ENCODE measurements at regions not wholly inside any gene's neighbourhood (a gene's known extent, or its start where the extent isn't known, plus 50 kb on each side); places are given as distances from the start of the nearest gene placed in this dataset.

DNA sequence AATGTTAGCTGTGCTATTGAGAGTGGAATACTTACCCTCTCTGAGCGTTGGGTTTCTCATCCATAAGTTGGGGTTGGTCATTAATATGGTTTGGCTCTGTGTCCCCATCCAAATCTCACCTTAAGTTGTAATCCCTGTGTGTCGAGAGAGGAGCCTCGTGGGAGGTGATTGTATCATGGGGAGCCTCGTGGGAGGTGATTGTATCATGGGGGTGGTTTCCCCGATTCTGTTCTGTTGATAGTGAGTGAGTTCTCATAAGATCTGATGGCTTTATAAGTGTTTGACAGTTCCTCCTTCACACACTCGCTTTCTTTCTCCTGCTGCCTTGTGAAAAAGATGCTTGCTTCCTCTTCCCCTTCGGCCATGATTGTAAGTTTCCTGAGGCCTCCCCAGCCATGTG lies 391.1 kb downstream of the FAM133A start:
- no peaks in the 10 kb centered on the region for H4K20me1 ChIP-seq (ENCODE audit: insufficient read depth, low read length)
- no peaks in the 10 kb centered on the region for H3K9me3 Mint-ChIP-seq
- no peak for DNase-seq
- WGBS (ENCODE audit: insufficient coverage): no CpG with 5 or more reads among the region's 7 CpGs
- H3K4me3 Mint-ChIP-seq: no peak overlapping the region
- TF ChIP-seq, protein P1, sequence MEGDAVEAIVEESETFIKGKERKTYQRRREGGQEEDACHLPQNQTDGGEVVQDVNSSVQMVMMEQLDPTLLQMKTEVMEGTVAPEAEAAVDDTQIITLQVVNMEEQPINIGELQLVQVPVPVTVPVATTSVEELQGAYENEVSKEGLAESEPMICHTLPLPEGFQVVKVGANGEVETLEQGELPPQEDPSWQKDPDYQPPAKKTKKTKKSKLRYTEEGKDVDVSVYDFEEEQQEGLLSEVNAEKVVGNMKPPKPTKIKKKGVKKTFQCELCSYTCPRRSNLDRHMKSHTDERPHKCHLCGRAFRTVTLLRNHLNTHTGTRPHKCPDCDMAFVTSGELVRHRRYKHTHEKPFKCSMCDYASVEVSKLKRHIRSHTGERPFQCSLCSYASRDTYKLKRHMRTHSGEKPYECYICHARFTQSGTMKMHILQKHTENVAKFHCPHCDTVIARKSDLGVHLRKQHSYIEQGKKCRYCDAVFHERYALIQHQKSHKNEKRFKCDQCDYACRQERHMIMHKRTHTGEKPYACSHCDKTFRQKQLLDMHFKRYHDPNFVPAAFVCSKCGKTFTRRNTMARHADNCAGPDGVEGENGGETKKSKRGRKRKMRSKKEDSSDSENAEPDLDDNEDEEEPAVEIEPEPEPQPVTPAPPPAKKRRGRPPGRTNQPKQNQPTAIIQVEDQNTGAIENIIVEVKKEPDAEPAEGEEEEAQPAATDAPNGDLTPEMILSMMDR (IDR thresholded peaks at IDR 0.05): no peak
- H3K4me1 Mint-ChIP-seq: no peaks in the 10 kb centered on the region
- intact Hi-C loops (cut with micrococcal nuclease): no loop called here
- no peaks in the 10 kb centered on the region for H3K9me3 ChIP-seq (replicated peaks in 1 of 2; ENCODE audit: control insufficient read depth in 1 of 2, insufficient read depth in 1 of 2, low read length in 2 of 2)
- H3K4me1 ChIP-seq (ENCODE audit: control insufficient read depth in 1 of 2, insufficient read depth in 2 of 2, low read length in 2 of 2): no peaks in the 10 kb centered on the region
- H2AFZ ChIP-seq (ENCODE audit: insufficient read depth, low read depth, low read length, poor library complexity, severe bottlenecking): no peak overlapping the region
- H3K36me3 ChIP-seq (replicated peaks in 1 of 2; ENCODE audit: control insufficient read depth in 1 of 2, insufficient read depth in 2 of 2, low read length in 2 of 2): no peaks in the 10 kb centered on the region
- no peak overlapping the region for H3K9ac ChIP-seq (ENCODE audit: insufficient read depth, low read length, poor library complexity, severe bottlenecking)
- H3K4me3 ChIP-seq (replicated peaks in 1 of 3; ENCODE audit: low read depth in 2 of 3, low read length in 3 of 3): no peak overlapping the region
- H3K4me2 ChIP-seq (replicated peaks; ENCODE audit: extremely low read depth, low read length, poor library complexity, severe bottlenecking): no peak overlapping the region
- no peak overlapping the region for H3K27ac ChIP-seq (ENCODE audit: low read depth in 1 of 2, low read length in 2 of 2)
- no peaks in the 10 kb centered on the region for H3K36me3 Mint-ChIP-seq
- no peaks in the 10 kb centered on the region for H3K79me2 ChIP-seq (ENCODE audit: insufficient read depth, low read length)
- no peaks in the 10 kb centered on the region for H3K27me3 ChIP-seq (ENCODE audit: control insufficient read depth in 2 of 2, insufficient read depth in 2 of 2, low read length in 2 of 2)
- peaks cover 0 to 3% (median 0%) of the 10 kb centered on the region in 3 donors for H3K27me3 Mint-ChIP-seq (ENCODE audit: low read depth in 3 of 3)
- no peak overlapping the region for H3K27ac Mint-ChIP-seq

DNA sequence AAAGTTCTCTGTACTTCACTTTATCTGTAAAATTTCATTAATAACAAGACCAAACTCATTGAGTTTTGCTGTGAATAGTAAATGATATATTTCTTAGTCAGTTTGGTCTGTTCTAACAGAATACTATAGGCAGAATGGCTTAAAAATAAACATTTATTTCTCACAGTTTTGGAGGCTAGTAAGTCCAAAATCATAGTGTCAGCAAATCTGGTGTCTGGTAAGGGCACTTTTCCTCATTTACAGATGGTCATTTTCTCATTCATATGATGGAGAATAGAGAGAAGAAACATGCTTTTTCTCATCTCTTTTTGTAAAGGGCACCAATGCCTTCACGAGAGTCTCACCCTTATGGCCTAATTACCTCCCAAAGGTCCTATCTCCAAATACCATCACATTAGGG lies 415.1 kb downstream of the FAM133A start:
- H3K4me2 ChIP-seq (replicated peaks; ENCODE audit: extremely low read depth, low read length, poor library complexity, severe bottlenecking): no peak overlapping the region
- no CpG with 5 or more reads among the region's 1 CpG for WGBS (ENCODE audit: insufficient coverage)
- no peak overlapping the region for H3K4me3 ChIP-seq (replicated peaks in 1 of 3; ENCODE audit: low read depth in 2 of 3, low read length in 3 of 3)
- Mint-ChIP-seq H3K4me3 (no peak overlapping the region), H3K36me3 (no peaks in the 10 kb centered on the region), H3K27ac (no peak overlapping the region), H3K4me1 (no peaks in the 10 kb centered on the region), H3K9me3 (peaks cover 0 to 1% (median 0%) of the 10 kb centered on the region in 7 donors), H3K27me3 (ENCODE audit: low read depth in 3 of 3) (peaks cover 0 to 4% (median 0%) of the 10 kb centered on the region in 3 donors)
- intact Hi-C loops (cut with micrococcal nuclease): no loop called here
- H3K27me3 ChIP-seq (ENCODE audit: control insufficient read depth in 2 of 2, insufficient read depth in 2 of 2, low read length in 2 of 2): no peaks in the 10 kb centered on the region
- H3K4me1 ChIP-seq (ENCODE audit: control insufficient read depth in 1 of 2, insufficient read depth in 2 of 2, low read length in 2 of 2): no peaks in the 10 kb centered on the region
- H3K27ac ChIP-seq (ENCODE audit: low read depth in 1 of 2, low read length in 2 of 2): no peak overlapping the region
- H3K9ac ChIP-seq (ENCODE audit: insufficient read depth, low read length, poor library complexity, severe bottlenecking): no peak overlapping the region
- no peaks in the 10 kb centered on the region for H3K36me3 ChIP-seq (replicated peaks in 1 of 2; ENCODE audit: control insufficient read depth in 1 of 2, insufficient read depth in 2 of 2, low read length in 2 of 2)
- no peaks in the 10 kb centered on the region for H4K20me1 ChIP-seq (ENCODE audit: insufficient read depth, low read length)
- H3K79me2 ChIP-seq (ENCODE audit: insufficient read depth, low read length): no peaks in the 10 kb centered on the region
- no peak overlapping the region for H2AFZ ChIP-seq (ENCODE audit: insufficient read depth, low read depth, low read length, poor library complexity, severe bottlenecking)
- TF ChIP-seq, protein P1 (IDR thresholded peaks at IDR 0.05): no peak
- H3K9me3 ChIP-seq (replicated peaks in 1 of 2; ENCODE audit: control insufficient read depth in 1 of 2, insufficient read depth in 1 of 2, low read length in 2 of 2): no peaks in the 10 kb centered on the region
- no peak for DNase-seq

Measured in CD14-positive monocyte (primary cell).